IMR-90 (cell line): ENCODE measurements at regions not wholly inside any gene's neighbourhood (a gene's known extent, or its start where the extent isn't known, plus 50 kb on each side); places are given as distances from the start of the nearest gene placed in this dataset.

Source experiments
- ATAC-seq: fragments of 200-7000 bp; cut with Tn5 transposase; 2 replicates; pipeline ENCODE4 v1.9.1; 2020; ENCODE audit warnings: low read depth, mild to moderate bottlenecking, moderate library complexity
- BruUV-seq: library from RNA; stranded (reverse); fragments of 400-500 nt; replicated peaks from 2 replicates; lab custom pipeline; 2021; lab: Mats Ljungman, UMichigan
- CTCF ChIA-PET: fragments of 300-600 bp; formaldehyde crosslinking; extraction: SDS; loops from one replicate; lab custom pipeline; 2021; ENCODE audit warnings: antibody characterized with exemption; lab: Yijun Ruan, JAX
- POLR2A ChIA-PET: fragments of 300-600 bp; sonication (Branson Sonifier 250); formaldehyde crosslinking; loops from one replicate; lab custom pipeline; 2022; ENCODE audit warnings: antibody characterized with exemption; ENCODE audit not compliant: unreplicated experiment; lab: Charles Lee
- DNase-seq: peaks from one replicate; pipeline ENCODE4 v3.0.0; 2013
- H2AFZ ChIP-seq: replicated peaks from 2 replicates; pipeline ENCODE3; 2013; ENCODE audit warnings: low read length, mild to moderate bottlenecking; ENCODE audit not compliant: poor library complexity
- H2AK5ac ChIP-seq: 2 replicates; pipeline ENCODE4 v1.6.1; 2013; ENCODE audit warnings: low read depth, low read length, inconsistent platforms
- H2AK9ac ChIP-seq: replicated peaks from 2 replicates; pipeline ENCODE3; 2013; ENCODE audit warnings: mild to moderate bottlenecking, low read depth, low read length, moderate library complexity; ENCODE audit not compliant: poor library complexity
- H2BK120ac ChIP-seq: 2 replicates; pipeline ENCODE4 v1.6.1; 2013; ENCODE audit warnings: low read depth, low read length, inconsistent platforms
- H2BK15ac ChIP-seq: 3 replicates; pipeline ENCODE4 v1.6.1; 2013; ENCODE audit warnings: low read depth, low read length, inconsistent platforms
- H2BK20ac ChIP-seq: 2 replicates; pipeline ENCODE4 v1.6.1; 2013; ENCODE audit warnings: low read depth, mild to moderate bottlenecking, inconsistent platforms, low read length, moderate library complexity
- H2BK5ac ChIP-seq: 2 replicates; pipeline ENCODE4 v1.6.1; 2013; ENCODE audit warnings: mild to moderate bottlenecking, low read depth, low read length, inconsistent platforms; ENCODE audit not compliant: poor library complexity, severe bottlenecking
- H3K14ac ChIP-seq: replicated peaks from 2 replicates; pipeline ENCODE4 v1.6.1; 2013; ENCODE audit warnings: low read depth, low read length, inconsistent platforms
- H3K18ac ChIP-seq: 2 replicates; pipeline ENCODE4 v1.6.1; 2013; ENCODE audit warnings: low read depth, low read length, control low read depth
- H3K23ac ChIP-seq: 2 replicates; pipeline ENCODE4 v1.6.1; 2013; ENCODE audit warnings: low read depth, low read length, inconsistent platforms
- H3K27ac ChIP-seq: 2 replicates; pipeline ENCODE4 v1.5.1; 2013; ENCODE audit warnings: mild to moderate bottlenecking, control low read depth, low read length; ENCODE audit not compliant: insufficient read depth
- H3K27me3 ChIP-seq: 2 replicates; pipeline ENCODE4 v1.6.1; 2013; ENCODE audit warnings: low read length; ENCODE audit not compliant: control insufficient read depth, insufficient read depth
- H3K36me3 ChIP-seq: 2 replicates; pipeline ENCODE4 v1.6.1; 2013; ENCODE audit warnings: low read length, mixed read lengths; ENCODE audit not compliant: control insufficient read depth, insufficient read depth
- H3K4ac ChIP-seq: 2 replicates; pipeline ENCODE4 v1.6.1; 2013; ENCODE audit warnings: low read depth, low read length, inconsistent platforms
- H3K4me1 ChIP-seq: 2 replicates; pipeline ENCODE4 v1.6.1; 2013; ENCODE audit warnings: low read length, mixed read lengths; ENCODE audit not compliant: control insufficient read depth, insufficient read depth
- H3K4me2 ChIP-seq: 2 replicates; pipeline ENCODE4 v1.6.1; 2013; ENCODE audit warnings: low read depth, mild to moderate bottlenecking, control low read depth, low read length, moderate library complexity
- H3K4me3 ChIP-seq: 2 replicates; pipeline ENCODE4 v1.5.1; 2013; ENCODE audit warnings: low read depth, mild to moderate bottlenecking, control low read depth, low read length, moderate library complexity; ENCODE audit not compliant: insufficient read depth
- H3K56ac ChIP-seq: 2 replicates; pipeline ENCODE4 v1.6.1; 2013; ENCODE audit warnings: low read length, inconsistent platforms; ENCODE audit not compliant: insufficient read depth; ENCODE audit errors: extremely low read depth
- H3K79me1 ChIP-seq, 2 experiments: 2 replicates each; pipeline ENCODE4 v1.6.1; 2013; ENCODE audit warnings: low read length in 2 of 2, inconsistent platforms in 1 of 2, low read depth in 1 of 2
- H3K9ac ChIP-seq: 2 replicates; pipeline ENCODE4 v1.6.1; 2013; ENCODE audit warnings: low read depth, low read length, control low read depth
- H3K9me1 ChIP-seq: 2 replicates; pipeline ENCODE4 v1.6.1; 2013; ENCODE audit warnings: low read length, inconsistent platforms; ENCODE audit not compliant: insufficient read depth
- H3K9me3 ChIP-seq: 2 replicates; pipeline ENCODE4 v1.6.1; 2013; ENCODE audit warnings: low read length; ENCODE audit not compliant: control insufficient read depth, insufficient read depth
- H4K20me1 ChIP-seq: 2 replicates; pipeline ENCODE4 v1.6.1; 2013; ENCODE audit warnings: low read length, inconsistent platforms; ENCODE audit not compliant: insufficient read depth
- H4K5ac ChIP-seq: 2 replicates; pipeline ENCODE4 v1.6.1; 2013; ENCODE audit warnings: mild to moderate bottlenecking, low read depth, low read length, control low read depth
- H4K8ac ChIP-seq, 2 experiments: 2 replicates each; pipeline ENCODE4 v1.6.1; 2013; ENCODE audit warnings: low read depth in 2 of 2, low read length in 2 of 2, control low read depth in 1 of 2, inconsistent platforms in 1 of 2
- H4K91ac ChIP-seq: 2 replicates; pipeline ENCODE4 v1.6.1; 2013; ENCODE audit warnings: low read depth, low read length, inconsistent platforms; ENCODE audit not compliant: insufficient read depth
- BHLHE40 ChIP-seq: fragments of 150-350 bp; IDR thresholded peaks from 2 replicates; pipeline ENCODE4 v1.6.1; 2016; ENCODE audit warnings: mild to moderate bottlenecking, low read depth, low read length
- CEBPB ChIP-seq: IDR thresholded peaks from 2 replicates; pipeline ENCODE4 v1.6.1; 2012; ENCODE audit warnings: low read depth, low read length, improper control_type of control experiment
- CHD1 ChIP-seq: IDR thresholded peaks from 2 replicates; pipeline ENCODE4 v1.6.1; 2012; ENCODE audit warnings: low read depth, low read length, improper control_type of control experiment
- CTCF ChIP-seq: conservative IDR thresholded peaks from 2 replicates; pipeline ENCODE4 v1.5.1; 2012; ENCODE audit warnings: mild to moderate bottlenecking, low read depth, low read length, improper control_type of control experiment
- ELK1 ChIP-seq: fragments of 150-350 bp; IDR thresholded peaks from 2 replicates; pipeline ENCODE4 v1.6.1; 2016; ENCODE audit warnings: low read depth, mild to moderate bottlenecking, low read length, moderate library complexity, borderline replicate concordance
- FOS ChIP-seq: fragments of 150-350 bp; IDR thresholded peaks from 2 replicates; pipeline ENCODE4 v1.6.1; 2016; ENCODE audit warnings: low read depth, low read length
- MAFK ChIP-seq: IDR thresholded peaks from 2 replicates; pipeline ENCODE4 v1.6.1; 2012; ENCODE audit warnings: low read depth, low read length, improper control_type of control experiment
- MAZ ChIP-seq: IDR thresholded peaks from 2 replicates; pipeline ENCODE4 v1.6.1; 2012; ENCODE audit warnings: low read depth, mild to moderate bottlenecking, low read length, improper control_type of control experiment, moderate library complexity, borderline replicate concordance
- MXI1 ChIP-seq: IDR thresholded peaks from 2 replicates; pipeline ENCODE4 v1.6.1; 2012; ENCODE audit warnings: low read depth, mild to moderate bottlenecking, low read length, moderate library complexity, borderline replicate concordance
- NFE2L2 ChIP-seq: fragments of 150-350 bp; IDR thresholded peaks from 2 replicates; pipeline ENCODE4 v1.6.1; 2016; ENCODE audit warnings: low read depth, mild to moderate bottlenecking, low read length
- POLR2A ChIP-seq: IDR thresholded peaks from 2 replicates; pipeline ENCODE4 v1.6.1; 2012; ENCODE audit warnings: mild to moderate bottlenecking, low read depth, low read length
- RAD21 ChIP-seq: IDR thresholded peaks from 2 replicates; pipeline ENCODE4 v1.6.1; 2012; ENCODE audit warnings: low read length, improper control_type of control experiment
- RCOR1 ChIP-seq: IDR thresholded peaks from 2 replicates; pipeline ENCODE4 v1.6.1; 2012; ENCODE audit warnings: mild to moderate bottlenecking, low read length, improper control_type of control experiment; ENCODE audit not compliant: insufficient replicate concordance
- RFX5 ChIP-seq: IDR thresholded peaks from 2 replicates; pipeline ENCODE4 v1.8.0; 2012; ENCODE audit warnings: low read depth, mild to moderate bottlenecking, low read length, moderate library complexity
- SMC3 ChIP-seq: fragments of 150-350 bp; IDR thresholded peaks from 2 replicates; pipeline ENCODE4 v1.6.1; 2016; ENCODE audit warnings: low read depth, mild to moderate bottlenecking, antibody characterized with exemption, low read length, moderate library complexity
- USF2 ChIP-seq: fragments of 150-350 bp; IDR thresholded peaks from 2 replicates; pipeline ENCODE4 v1.6.1; 2017; ENCODE audit warnings: mild to moderate bottlenecking, antibody characterized with exemption, low read length, low read depth
- WGBS, 2 experiments: methylation state at CpG; one replicate each; pipeline versions ENCODE4 v1.1.5 to v1.1.7; 2013; ENCODE audit warnings: missing lambda C conversion rate in 2 of 2; ENCODE audit not compliant: insufficient read length in 1 of 2; ENCODE audit errors: extremely low coverage in 2 of 2; 5-methylcytosine and 5-hydroxymethylcytosine counted together
- dilution Hi-C: fragments of 300-500 bp; cut with HindIII; formaldehyde crosslinking; loops from one replicate; pipeline ENCODE4 v1.14.3; 2018; ENCODE audit warnings: low sequenced_read_pairs; ENCODE audit not compliant: unreplicated experiment
- in situ Hi-C: fragments of 300-500 bp; cut with MboI; formaldehyde crosslinking; loops from 3 replicates; pipeline ENCODE4 v1.14.3; 2019; ENCODE audit warnings: low sequenced_read_pairs, inconsistent platforms, mixed read lengths
- intact Hi-C: fragments of 100-400 bp; cut with micrococcal nuclease; formaldehyde crosslinking; loops from 2 replicates; pipeline ENCODE4 v1.10.0; 2022

- no peak overlapping the region for H2AK5ac ChIP-seq
- H3K4me3 ChIP-seq: no peak overlapping the region
- H3K36me3 ChIP-seq: no peaks in the 10 kb centered on the region
- no peak overlapping the region for H3K56ac ChIP-seq
- H4K91ac ChIP-seq: no peak overlapping the region
- no peak for TF ChIP-seq RAD21
- TF ChIP-seq MAFK: no peak
- no peak for TF ChIP-seq CTCF
- no peak for TF ChIP-seq NFE2L2
- TF ChIP-seq CEBPB: no peak
- TF ChIP-seq BHLHE40: no peak
- TF ChIP-seq RFX5: no peak
- no peak for TF ChIP-seq SMC3
- no peak for TF ChIP-seq CHD1
- no peak for TF ChIP-seq ELK1
- TF ChIP-seq USF2: no peak
- no peak for TF ChIP-seq POLR2A
- TF ChIP-seq FOS: no peak
- no peak for TF ChIP-seq MAZ
- no peak for TF ChIP-seq MXI1
- TF ChIP-seq RCOR1: no peak
- H2BK5ac ChIP-seq: no peak overlapping the region
- dilution Hi-C loops (no loop called here), in situ Hi-C loops (no loop called here), intact Hi-C loops (no loop called here)
- DNase-seq (no peak), ATAC-seq (no peak)
- no peak overlapping the region for H3K9ac ChIP-seq
- no peak overlapping the region for H4K8ac ChIP-seq
- H3K4me2 ChIP-seq: no peak overlapping the region
- no peak overlapping the region for H2AFZ ChIP-seq
- CTCF ChIA-PET: interaction anchor here (0.6 kb wide), 1 partner anchor 473 kb away, joined by 3 read pairs; no protein-coding TSS in a partner anchor
- H3K23ac ChIP-seq: no peak overlapping the region
- no peak overlapping the region for H3K18ac ChIP-seq
- H3K27me3 ChIP-seq: no peaks in the 10 kb centered on the region; the same call in none of the 2 replicates
- no peaks in the 10 kb centered on the region for H4K20me1 ChIP-seq
- BruUV-seq: no TSS peak
- H2BK15ac ChIP-seq: no peak overlapping the region
- H3K27ac ChIP-seq: no peak overlapping the region
- no peak overlapping the region for H2AK9ac ChIP-seq
- no peaks in the 10 kb centered on the region for H3K79me1 ChIP-seq
- H2BK20ac ChIP-seq: no peak overlapping the region
- no peaks in the 10 kb centered on the region for H3K9me3 ChIP-seq
- H3K4me1 ChIP-seq: no peaks in the 10 kb centered on the region
- no peak overlapping the region for H2BK120ac ChIP-seq
- POLR2A ChIA-PET: no interaction called here
- no peak overlapping the region for H3K14ac ChIP-seq
- H3K4ac ChIP-seq: no peak overlapping the region
- H3K9me1 ChIP-seq: no peaks in the 10 kb centered on the region
- no peak overlapping the region for H4K5ac ChIP-seq
- WGBS, 2 experiments: no CpG with 5 or more reads among the region's 4 CpGs
These were observed 156.0 kb downstream of the CD47 start for GRCh38 chr3:107934808-107935207.
